ENCODE measurements at regions not wholly inside any gene's neighbourhood (a gene's known extent, or its start where the extent isn't known, plus 50 kb on each side); places are given as distances from the start of the nearest gene placed in this dataset.
"Not testable (repeated sequence)": the region's sequence is repeated elsewhere in the genome, so short reads cannot be mapped to it uniquely, and the experiment has no call there.

DNA sequence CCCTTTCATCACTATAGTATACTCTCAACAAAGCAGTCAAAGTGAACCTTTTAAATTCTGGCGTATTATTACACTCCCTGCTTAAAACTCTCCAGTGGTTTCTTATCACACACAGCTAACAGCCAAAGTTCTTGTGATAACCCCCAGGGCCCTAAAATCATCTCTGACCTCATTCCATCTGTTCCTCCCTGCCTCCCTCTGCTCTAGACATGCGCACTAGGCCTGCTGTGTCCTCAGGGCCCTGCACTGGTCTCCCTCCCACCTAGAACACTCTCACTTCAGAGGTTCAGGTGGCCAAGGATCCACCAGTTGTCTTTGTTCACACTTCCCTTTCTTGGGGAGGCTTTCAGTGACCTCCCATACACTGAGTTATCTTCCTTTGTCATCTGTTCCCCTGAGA is 603.4 kb downstream of the DSC3 start:
- H3K4me3 ChIP-seq (replicated peaks; ENCODE audit: insufficient read depth, low read length), result no peak overlapping the region
- TF ChIP-seq, protein P1, sequence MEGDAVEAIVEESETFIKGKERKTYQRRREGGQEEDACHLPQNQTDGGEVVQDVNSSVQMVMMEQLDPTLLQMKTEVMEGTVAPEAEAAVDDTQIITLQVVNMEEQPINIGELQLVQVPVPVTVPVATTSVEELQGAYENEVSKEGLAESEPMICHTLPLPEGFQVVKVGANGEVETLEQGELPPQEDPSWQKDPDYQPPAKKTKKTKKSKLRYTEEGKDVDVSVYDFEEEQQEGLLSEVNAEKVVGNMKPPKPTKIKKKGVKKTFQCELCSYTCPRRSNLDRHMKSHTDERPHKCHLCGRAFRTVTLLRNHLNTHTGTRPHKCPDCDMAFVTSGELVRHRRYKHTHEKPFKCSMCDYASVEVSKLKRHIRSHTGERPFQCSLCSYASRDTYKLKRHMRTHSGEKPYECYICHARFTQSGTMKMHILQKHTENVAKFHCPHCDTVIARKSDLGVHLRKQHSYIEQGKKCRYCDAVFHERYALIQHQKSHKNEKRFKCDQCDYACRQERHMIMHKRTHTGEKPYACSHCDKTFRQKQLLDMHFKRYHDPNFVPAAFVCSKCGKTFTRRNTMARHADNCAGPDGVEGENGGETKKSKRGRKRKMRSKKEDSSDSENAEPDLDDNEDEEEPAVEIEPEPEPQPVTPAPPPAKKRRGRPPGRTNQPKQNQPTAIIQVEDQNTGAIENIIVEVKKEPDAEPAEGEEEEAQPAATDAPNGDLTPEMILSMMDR (IDR thresholded peaks at IDR 0.05; ENCODE audit: insufficient read depth, low read length), result no peak
- TF ChIP-seq GABPA (IDR thresholded peaks at IDR 0.05; ENCODE audit: low read depth) (no peak), SPI1 (IDR thresholded peaks at IDR 0.05; ENCODE audit: borderline replicate concordance, low read depth) (no peak), POLR2AphosphoS5 (IDR thresholded peaks at IDR 0.05; ENCODE audit: low read depth) (no peak)
- TF ChIP-seq, protein P2, sequence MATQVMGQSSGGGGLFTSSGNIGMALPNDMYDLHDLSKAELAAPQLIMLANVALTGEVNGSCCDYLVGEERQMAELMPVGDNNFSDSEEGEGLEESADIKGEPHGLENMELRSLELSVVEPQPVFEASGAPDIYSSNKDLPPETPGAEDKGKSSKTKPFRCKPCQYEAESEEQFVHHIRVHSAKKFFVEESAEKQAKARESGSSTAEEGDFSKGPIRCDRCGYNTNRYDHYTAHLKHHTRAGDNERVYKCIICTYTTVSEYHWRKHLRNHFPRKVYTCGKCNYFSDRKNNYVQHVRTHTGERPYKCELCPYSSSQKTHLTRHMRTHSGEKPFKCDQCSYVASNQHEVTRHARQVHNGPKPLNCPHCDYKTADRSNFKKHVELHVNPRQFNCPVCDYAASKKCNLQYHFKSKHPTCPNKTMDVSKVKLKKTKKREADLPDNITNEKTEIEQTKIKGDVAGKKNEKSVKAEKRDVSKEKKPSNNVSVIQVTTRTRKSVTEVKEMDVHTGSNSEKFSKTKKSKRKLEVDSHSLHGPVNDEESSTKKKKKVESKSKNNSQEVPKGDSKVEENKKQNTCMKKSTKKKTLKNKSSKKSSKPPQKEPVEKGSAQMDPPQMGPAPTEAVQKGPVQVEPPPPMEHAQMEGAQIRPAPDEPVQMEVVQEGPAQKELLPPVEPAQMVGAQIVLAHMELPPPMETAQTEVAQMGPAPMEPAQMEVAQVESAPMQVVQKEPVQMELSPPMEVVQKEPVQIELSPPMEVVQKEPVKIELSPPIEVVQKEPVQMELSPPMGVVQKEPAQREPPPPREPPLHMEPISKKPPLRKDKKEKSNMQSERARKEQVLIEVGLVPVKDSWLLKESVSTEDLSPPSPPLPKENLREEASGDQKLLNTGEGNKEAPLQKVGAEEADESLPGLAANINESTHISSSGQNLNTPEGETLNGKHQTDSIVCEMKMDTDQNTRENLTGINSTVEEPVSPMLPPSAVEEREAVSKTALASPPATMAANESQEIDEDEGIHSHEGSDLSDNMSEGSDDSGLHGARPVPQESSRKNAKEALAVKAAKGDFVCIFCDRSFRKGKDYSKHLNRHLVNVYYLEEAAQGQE (IDR thresholded peaks at IDR 0.05; ENCODE audit: insufficient replicate concordance, low read depth), result no peak
- no peak overlapping the region for H3K27ac ChIP-seq (replicated peaks)
- no peak for DNase-seq (ENCODE audit: low read depth in 1 of 2, low spot score in 1 of 2)
- no peaks in the 10 kb centered on the region for H3K27me3 ChIP-seq (ENCODE audit: insufficient read depth, poor library complexity, severe bottlenecking)

DNA sequence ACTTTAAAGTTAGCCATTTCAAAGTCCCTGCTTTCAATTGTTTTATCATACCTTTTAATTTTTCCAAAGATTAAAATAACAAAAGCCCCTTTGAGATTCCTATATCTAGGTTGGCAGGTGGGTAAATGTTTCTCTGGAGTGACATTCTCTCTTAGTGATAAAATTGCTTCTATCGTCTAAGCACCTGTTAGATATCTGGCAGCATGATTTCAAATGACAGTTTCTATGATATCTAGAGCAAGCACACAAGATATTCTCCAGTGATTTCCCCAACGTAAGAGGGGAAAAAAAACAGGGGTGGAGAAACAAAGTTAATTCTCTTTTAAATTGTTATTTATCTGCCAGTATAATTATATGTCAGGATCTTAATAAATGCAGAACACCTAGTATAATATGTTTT is 610.2 kb downstream of the DSC3 start:
- no peaks in the 10 kb centered on the region for H3K27me3 ChIP-seq (ENCODE audit: insufficient read depth, poor library complexity, severe bottlenecking)
- H3K4me3 ChIP-seq (replicated peaks; ENCODE audit: insufficient read depth, low read length), result no peak overlapping the region
- TF ChIP-seq, protein P2 (IDR thresholded peaks at IDR 0.05; ENCODE audit: insufficient replicate concordance, low read depth), result no peak
- TF ChIP-seq GABPA (IDR thresholded peaks at IDR 0.05; ENCODE audit: low read depth) (no peak), POLR2AphosphoS5 (IDR thresholded peaks at IDR 0.05; ENCODE audit: low read depth) (no peak), SPI1 (IDR thresholded peaks at IDR 0.05; ENCODE audit: borderline replicate concordance, low read depth) (no peak)
- TF ChIP-seq, protein P1 (IDR thresholded peaks at IDR 0.05; ENCODE audit: insufficient read depth, low read length), result no peak
- no peak for DNase-seq (ENCODE audit: low read depth in 1 of 2, low spot score in 1 of 2)
- H3K27ac ChIP-seq (replicated peaks), result no peak overlapping the region

DNA sequence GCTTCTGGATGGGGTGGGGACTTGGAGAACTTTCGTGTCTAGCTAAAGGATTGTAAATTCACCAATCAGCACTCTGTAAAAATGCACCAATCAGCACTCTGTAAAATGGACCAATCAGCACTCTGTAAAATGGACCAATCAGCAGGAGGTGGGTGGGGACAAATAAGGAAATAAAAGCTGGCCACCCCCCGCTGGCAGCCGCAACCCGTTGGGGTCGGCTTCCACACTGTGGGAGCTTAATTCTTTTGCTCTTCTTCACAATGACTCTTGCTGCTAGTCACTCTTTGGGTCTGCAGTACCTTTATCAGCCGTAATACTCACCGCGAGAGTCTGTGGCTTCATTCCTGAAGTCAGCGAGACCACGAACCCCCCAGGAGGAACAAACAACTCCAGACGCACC is 623.1 kb downstream of the DSC3 start:
- H3K4me3 ChIP-seq (replicated peaks; ENCODE audit: insufficient read depth, low read length); H3K27me3 ChIP-seq (ENCODE audit: insufficient read depth, poor library complexity, severe bottlenecking); H3K27ac ChIP-seq (replicated peaks); DNase-seq (ENCODE audit: low read depth in 1 of 2, low spot score in 1 of 2): not testable (repeated sequence)

DNA sequence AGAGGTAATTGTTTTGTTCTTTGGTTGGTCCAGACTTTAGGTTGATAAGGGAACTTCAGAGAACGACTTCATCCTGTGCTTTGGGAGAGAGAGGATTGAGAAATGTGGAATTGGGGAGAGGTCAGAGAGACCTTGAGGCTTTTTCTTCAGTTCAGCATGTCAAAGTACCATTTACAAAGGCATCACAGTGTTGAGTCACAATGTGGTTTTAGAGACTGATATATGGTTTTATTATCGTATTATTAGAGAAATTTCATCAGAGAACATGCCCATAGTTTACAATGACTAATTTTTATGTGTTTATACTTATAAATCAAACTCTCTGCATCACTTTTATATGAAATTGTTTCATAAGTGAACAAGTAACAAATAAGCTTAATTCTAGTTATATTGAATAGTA is 626.6 kb downstream of the DSC3 start:
- H3K4me3 ChIP-seq (replicated peaks; ENCODE audit: insufficient read depth, low read length), result no peak overlapping the region
- no peak for DNase-seq (ENCODE audit: low read depth in 1 of 2, low spot score in 1 of 2)
- no peak for TF ChIP-seq GABPA (IDR thresholded peaks at IDR 0.05; ENCODE audit: low read depth)
- no peak for TF ChIP-seq POLR2AphosphoS5 (IDR thresholded peaks at IDR 0.05; ENCODE audit: low read depth)
- TF ChIP-seq, protein P2 (IDR thresholded peaks at IDR 0.05; ENCODE audit: insufficient replicate concordance, low read depth), result no peak
- TF ChIP-seq, protein P1 (IDR thresholded peaks at IDR 0.05; ENCODE audit: insufficient read depth, low read length), result no peak
- TF ChIP-seq SPI1 (IDR thresholded peaks at IDR 0.05; ENCODE audit: borderline replicate concordance, low read depth), result no peak
- peaks cover 6% of the 10 kb centered on the region for H3K27me3 ChIP-seq (ENCODE audit: insufficient read depth, poor library complexity, severe bottlenecking)
- no peak overlapping the region for H3K27ac ChIP-seq (replicated peaks)
